ENCODE measurements at regions not wholly inside any gene's neighbourhood (a gene's known extent, or its start where the extent isn't known, plus 50 kb on each side); places are given as distances from the start of the nearest gene placed in this dataset.
"Not testable (repeated sequence)": the region's sequence is repeated elsewhere in the genome, so short reads cannot be mapped to it uniquely, and the experiment has no call there.

DNA sequence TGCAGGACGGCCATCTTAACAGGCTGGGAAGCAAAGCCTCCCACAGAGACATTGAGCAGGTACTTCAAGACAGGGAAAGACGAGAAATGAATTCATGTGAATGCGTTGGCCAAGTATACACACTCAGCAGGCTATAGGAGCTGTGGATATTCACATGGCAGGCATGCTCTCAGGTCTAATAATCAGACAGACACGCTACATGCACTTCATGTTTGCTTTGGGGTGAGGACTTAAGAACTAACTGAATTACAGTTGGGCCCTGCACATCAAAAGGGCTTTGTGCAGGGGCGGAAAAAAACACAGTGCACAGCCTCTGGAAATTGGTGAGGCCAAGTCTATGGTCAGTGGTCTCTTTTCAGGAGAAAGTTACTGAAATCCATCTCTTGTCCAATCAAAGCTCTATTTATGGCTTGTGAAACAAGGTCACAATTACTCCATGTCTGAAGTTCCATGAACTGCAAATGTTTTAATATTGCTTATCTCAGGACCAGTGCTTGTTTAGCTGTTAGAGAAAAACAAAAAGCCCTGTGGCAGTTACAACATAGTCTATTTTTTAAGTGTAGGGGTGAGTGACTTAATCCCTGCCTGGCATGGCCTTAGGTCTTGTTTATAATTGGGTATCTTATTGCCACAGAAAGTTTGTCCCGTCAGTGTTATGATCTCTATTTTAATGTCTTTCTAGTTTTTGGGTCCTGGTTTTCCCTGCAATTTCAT is 100.6 kb upstream of the GOLGA6L6 start:
- H3K9me3 ChIP-seq = no peaks in the 10 kb centered on the region
- H3K27me3 ChIP-seq = no peaks in the 10 kb centered on the region
- H3K27ac ChIP-seq = no peak overlapping the region
- H3K36me3 ChIP-seq = no peaks in the 10 kb centered on the region
- no peak for DNase-seq (ENCODE audit: extremely low spot score in 2 of 2)
- no peaks in the 10 kb centered on the region for H3K4me1 ChIP-seq
- H3K4me3 ChIP-seq = no peak overlapping the region
- intact Hi-C loops (cut with DNase I) = no loop called here
- no peak for TF ChIP-seq POLR2A (IDR thresholded peaks at IDR 0.05)
- TF ChIP-seq POLR2AphosphoS5 (IDR thresholded peaks at IDR 0.05; ENCODE audit: insufficient read depth in 1 of 2, low read depth in 1 of 2) = no peak
- TF ChIP-seq, protein P1, sequence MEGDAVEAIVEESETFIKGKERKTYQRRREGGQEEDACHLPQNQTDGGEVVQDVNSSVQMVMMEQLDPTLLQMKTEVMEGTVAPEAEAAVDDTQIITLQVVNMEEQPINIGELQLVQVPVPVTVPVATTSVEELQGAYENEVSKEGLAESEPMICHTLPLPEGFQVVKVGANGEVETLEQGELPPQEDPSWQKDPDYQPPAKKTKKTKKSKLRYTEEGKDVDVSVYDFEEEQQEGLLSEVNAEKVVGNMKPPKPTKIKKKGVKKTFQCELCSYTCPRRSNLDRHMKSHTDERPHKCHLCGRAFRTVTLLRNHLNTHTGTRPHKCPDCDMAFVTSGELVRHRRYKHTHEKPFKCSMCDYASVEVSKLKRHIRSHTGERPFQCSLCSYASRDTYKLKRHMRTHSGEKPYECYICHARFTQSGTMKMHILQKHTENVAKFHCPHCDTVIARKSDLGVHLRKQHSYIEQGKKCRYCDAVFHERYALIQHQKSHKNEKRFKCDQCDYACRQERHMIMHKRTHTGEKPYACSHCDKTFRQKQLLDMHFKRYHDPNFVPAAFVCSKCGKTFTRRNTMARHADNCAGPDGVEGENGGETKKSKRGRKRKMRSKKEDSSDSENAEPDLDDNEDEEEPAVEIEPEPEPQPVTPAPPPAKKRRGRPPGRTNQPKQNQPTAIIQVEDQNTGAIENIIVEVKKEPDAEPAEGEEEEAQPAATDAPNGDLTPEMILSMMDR (IDR thresholded peaks at IDR 0.05) = no peak

DNA sequence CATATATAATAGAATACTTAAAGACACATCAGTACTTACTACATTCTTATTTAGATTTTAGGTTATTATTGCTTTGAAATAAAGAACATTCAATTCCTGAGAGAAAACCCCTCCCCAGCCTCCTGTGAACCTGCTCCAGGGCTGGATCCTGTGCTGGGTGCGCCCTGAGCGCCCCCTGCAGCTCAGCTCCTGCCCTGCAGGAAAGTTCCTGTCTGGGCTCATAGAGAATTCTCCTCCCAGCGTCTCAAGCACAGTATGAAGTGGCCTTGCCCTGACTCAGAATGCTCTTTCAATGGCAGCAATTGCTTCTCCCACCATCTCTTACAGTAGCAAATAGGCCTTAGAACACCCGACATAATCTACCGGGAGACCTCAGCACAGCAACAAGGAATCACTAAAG is 98.8 kb upstream of the GOLGA6L6 start:
- H3K4me1 ChIP-seq; H3K27me3 ChIP-seq; H3K27ac ChIP-seq; intact Hi-C loops (cut with DNase I); H3K4me3 ChIP-seq; H3K9me3 ChIP-seq; DNase-seq (ENCODE audit: extremely low spot score in 2 of 2); H3K36me3 ChIP-seq: not testable (repeated sequence)

DNA sequence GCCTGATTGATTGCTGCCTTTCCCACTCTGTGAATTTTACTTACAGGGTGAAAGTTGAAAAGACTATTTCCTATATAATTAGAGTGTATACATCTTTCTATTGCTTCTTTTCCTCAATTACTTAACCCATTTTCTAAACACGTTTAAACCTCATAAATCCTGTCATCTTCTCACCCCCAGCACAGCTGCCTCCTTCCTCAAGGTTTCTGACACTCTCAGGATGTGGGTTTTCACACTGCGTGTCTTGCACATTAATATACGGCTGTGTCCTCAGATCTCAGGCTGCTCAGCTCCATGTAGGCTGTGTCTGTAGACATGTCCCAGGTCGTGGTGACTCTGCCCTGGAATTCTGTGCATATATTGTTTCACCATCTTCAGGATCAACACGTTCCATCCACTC is 97.6 kb upstream of the GOLGA6L6 start:
- H3K9me3 ChIP-seq; DNase-seq (ENCODE audit: extremely low spot score in 2 of 2); H3K36me3 ChIP-seq; intact Hi-C loops (cut with DNase I); H3K4me1 ChIP-seq; H3K27me3 ChIP-seq; H3K4me3 ChIP-seq; H3K27ac ChIP-seq: not testable (repeated sequence)

DNA sequence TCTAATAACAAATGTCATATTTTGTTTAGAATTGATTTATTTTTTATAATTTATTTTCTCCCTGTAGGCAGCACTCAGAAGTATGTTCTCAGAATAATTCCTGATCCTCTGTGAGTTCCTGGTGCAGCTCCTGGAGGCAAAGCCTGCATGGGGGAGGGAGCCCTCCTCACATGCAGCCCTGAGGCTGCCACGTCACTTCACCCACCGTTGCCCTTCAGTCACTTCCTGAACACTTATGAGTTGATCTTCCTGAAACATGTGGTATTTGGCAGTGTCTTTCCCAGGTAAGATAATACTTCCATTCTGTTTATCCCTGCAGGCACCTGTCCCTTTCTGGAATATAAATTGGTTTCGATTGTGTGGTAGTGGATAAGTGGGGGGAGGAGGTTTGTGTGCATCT is 95.9 kb upstream of the GOLGA6L6 start:
- H3K9me3 ChIP-seq; H3K27ac ChIP-seq; intact Hi-C loops (cut with DNase I); H3K27me3 ChIP-seq; DNase-seq (ENCODE audit: extremely low spot score in 2 of 2); H3K4me1 ChIP-seq; H3K36me3 ChIP-seq; H3K4me3 ChIP-seq: not testable (repeated sequence)

DNA sequence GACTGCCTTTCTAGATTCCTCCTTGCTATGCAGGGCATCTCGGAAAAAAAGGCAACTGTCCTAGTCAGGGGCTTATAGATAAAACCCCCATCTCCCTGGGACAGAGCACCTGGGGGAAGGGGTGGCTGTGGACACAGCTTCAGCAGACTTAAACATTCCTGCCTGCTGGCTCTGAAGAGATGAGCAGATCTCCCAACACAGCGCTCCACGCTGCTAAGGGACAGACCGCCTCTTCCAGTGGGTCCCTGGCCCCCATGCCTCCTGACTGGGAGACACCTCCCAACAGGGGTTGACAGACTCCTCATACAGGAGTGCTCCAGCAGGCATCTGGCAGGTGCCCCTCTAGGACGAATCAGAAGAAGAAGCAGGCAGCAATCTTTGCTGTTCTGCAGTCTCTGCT is 87.9 kb upstream of the GOLGA6L6 start:
- H3K9me3 ChIP-seq; H3K4me1 ChIP-seq; H3K27ac ChIP-seq; DNase-seq (ENCODE audit: extremely low spot score in 2 of 2); H3K36me3 ChIP-seq; H3K27me3 ChIP-seq; intact Hi-C loops (cut with DNase I); H3K4me3 ChIP-seq: not testable (repeated sequence)

DNA sequence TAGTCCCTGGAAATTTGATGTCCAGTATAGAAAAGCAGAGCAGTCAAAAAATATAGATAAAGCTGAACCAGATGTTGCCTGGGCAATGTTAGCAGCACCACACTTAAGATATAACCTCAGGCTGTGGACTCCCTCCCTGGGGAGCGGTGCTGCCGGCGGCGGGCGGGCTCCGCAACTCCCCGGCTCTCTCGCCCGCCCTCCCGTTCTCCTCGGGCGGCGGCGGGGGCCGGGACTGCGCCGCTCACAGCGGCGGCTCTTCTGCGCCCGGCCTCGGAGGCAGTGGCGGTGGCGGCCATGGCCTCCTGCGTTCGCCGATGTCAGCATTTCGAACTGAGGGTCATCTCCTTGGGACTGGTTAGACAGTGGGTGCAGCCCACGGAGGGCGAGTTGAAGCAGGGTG is 86.9 kb upstream of the GOLGA6L6 start:
- intact Hi-C loops (cut with DNase I); H3K27me3 ChIP-seq; DNase-seq (ENCODE audit: extremely low spot score in 2 of 2); H3K9me3 ChIP-seq; H3K4me3 ChIP-seq; H3K27ac ChIP-seq; H3K4me1 ChIP-seq; H3K36me3 ChIP-seq: not testable (repeated sequence)

DNA sequence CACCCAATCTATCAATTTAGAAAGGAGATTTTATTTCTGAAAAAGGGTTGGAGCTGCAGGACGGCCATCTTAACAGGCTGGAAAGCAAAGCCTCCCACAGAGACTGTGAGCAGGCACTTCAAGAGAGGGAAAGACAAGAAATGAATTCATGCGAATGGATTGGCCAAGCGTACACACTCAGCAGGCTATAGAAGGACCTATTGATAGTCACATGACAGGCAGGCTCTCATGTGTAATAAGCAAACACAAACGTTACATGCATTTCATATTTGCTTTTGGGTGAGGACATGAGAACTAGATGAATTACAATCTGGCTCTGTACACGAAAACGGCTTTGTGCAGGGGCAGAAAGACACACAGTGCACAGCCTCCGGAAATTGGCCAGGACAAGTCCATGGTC is 83.9 kb upstream of the GOLGA6L6 start:
- intact Hi-C loops (cut with DNase I); H3K27me3 ChIP-seq; H3K27ac ChIP-seq; H3K4me3 ChIP-seq; H3K4me1 ChIP-seq; H3K9me3 ChIP-seq; DNase-seq (ENCODE audit: extremely low spot score in 2 of 2); H3K36me3 ChIP-seq: not testable (repeated sequence)

DNA sequence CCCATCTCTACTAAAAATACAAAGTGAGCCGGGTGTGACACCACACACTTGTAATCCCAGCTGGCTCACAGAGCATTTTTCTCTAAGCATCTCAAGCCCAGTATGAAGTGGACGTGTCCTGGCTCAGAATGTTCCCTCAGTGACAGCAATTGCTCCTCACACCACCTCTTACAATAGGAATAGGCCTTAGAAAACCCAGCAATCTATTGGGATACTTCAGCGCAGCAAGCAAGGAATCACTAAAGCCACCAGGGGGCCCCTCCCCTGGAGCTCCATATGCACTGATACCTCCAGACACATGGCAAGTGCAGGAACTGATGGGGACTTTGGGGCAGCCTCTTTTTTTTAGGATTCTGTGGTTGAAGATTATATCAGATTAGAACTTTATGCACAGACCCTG is 82.5 kb upstream of the GOLGA6L6 start:
- H3K4me1 ChIP-seq; H3K36me3 ChIP-seq; intact Hi-C loops (cut with DNase I); H3K4me3 ChIP-seq; H3K27ac ChIP-seq; H3K9me3 ChIP-seq; H3K27me3 ChIP-seq: not testable (repeated sequence)
- peak; percentile 12 to 44 for DNase-seq (ENCODE audit: extremely low spot score in 2 of 2)

DNA sequence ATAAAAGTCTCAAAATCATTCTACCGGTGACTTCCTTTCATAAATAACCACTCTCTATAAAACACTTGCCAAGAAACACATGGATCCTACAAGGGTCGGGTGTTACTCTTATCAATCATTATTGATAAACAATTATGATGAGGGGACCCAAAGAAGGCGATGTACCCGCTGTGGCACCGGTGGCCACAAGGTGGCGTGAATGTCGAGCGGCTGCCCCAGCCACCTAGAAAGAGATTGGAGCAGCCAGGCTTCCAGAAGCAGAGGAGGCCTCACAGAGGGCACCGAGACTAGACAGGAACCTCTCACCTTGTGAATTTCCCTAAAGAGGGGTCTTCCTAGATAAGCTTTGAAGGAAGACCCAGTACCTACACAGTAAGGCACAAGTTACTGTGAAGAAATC is 80.5 kb upstream of the GOLGA6L6 start:
- H3K4me3 ChIP-seq; intact Hi-C loops (cut with DNase I); H3K4me1 ChIP-seq; H3K36me3 ChIP-seq; H3K27me3 ChIP-seq; H3K27ac ChIP-seq; DNase-seq (ENCODE audit: extremely low spot score in 2 of 2); H3K9me3 ChIP-seq: not testable (repeated sequence)

DNA sequence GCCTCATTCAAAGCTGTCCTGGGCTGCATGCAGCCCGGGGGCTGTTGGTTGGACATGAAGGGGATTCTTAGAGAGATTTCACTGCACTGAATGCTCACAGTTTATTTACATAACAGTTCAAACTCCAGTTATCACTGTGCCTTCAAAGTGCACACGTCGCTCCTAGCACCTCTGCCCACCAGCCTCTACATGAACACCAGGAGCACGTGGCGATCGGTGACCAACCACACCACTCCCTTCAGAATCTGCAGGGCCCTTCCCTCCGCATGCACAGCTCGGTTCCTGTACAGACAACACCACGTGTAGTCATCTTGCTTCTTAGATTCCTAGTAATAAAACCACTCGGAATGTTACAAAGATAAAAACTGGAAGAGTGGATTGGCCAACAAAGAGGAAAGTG is 72.9 kb upstream of the GOLGA6L6 start:
- H3K36me3 ChIP-seq; intact Hi-C loops (cut with DNase I); H3K27me3 ChIP-seq; H3K4me3 ChIP-seq; H3K27ac ChIP-seq; DNase-seq (ENCODE audit: extremely low spot score in 2 of 2); H3K9me3 ChIP-seq; H3K4me1 ChIP-seq: not testable (repeated sequence)

DNA sequence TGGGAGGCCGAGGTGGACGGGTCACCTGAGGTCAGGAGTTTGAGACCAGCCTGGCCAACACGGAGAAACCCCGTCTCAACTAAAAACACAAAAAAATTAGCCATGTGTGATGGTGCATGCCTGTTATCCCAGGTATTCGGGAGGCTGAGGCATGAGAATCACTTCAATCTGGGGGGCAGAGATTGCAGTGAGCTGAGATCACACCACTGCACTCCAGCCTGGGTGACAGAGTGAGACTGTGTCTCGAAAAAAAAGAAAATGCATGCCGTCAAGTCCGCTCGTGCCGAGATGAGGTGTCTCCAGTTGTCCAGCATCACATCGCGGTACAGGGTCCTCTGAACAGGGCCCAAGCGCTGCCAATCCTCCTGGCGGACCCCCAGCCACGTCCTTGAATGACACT is 71.2 kb upstream of the GOLGA6L6 start:
- intact Hi-C loops (cut with DNase I); H3K4me1 ChIP-seq; H3K9me3 ChIP-seq; H3K4me3 ChIP-seq; H3K27me3 ChIP-seq; H3K27ac ChIP-seq; H3K36me3 ChIP-seq: not testable (repeated sequence)
- peak in 1 of 2 donors; percentile 20 for DNase-seq (ENCODE audit: extremely low spot score in 2 of 2)

DNA sequence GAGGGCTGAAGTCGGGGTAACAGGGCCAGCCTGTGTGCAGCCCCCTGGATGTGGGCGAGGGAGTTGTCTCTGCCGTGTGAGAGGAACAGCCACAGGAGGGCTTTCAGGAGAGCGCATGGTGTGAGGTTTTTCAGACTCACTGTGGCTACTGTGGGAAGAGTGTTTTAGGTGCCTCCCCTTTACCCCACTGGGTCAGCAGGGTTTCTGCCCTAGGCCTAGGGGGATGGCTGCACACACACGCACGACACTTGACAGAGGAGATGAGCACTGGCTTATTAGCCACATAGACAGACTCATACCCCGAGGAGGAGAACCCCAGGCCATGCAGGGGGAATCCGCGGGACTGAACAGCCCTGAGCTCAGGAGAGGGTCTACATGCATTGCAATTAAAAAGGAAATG is 70.8 kb upstream of the GOLGA6L6 start:
- H3K27ac ChIP-seq; intact Hi-C loops (cut with DNase I): not testable (repeated sequence)

DNA sequence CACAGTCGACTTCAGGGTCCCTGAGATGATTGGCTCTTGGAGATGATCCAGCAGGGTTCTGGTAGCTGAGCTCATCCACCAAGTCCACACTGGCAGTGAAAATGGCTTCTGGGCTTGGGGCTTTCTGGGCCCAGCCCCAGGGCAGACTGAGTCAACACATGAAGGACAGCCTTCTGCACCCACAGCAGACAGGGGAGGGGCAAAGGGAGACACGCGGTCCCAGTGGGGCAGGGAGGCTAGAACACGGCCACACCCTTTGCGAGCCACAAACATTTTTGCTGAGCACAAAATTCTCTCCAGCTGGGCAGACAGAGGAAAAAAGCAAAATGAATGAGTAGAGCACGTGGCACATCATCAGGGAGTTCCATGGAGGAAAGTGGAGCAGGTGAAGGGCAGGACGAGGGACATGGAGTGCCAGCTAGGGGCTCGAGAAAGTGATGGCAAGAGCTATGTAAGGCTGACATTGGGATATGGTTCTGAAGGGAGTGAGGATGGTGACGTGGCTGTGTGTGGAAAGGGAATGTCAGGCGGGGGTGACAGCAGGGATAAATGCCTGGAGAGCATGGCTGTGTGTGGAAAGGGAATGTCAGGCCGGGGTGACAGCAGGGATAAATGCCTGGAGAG is 70.2 kb upstream of the GOLGA6L6 start:
- H3K9me3 ChIP-seq; H3K4me3 ChIP-seq; H3K27ac ChIP-seq; H3K36me3 ChIP-seq; H3K27me3 ChIP-seq; H3K4me1 ChIP-seq; intact Hi-C loops (cut with DNase I); DNase-seq (ENCODE audit: extremely low spot score in 2 of 2): not testable (repeated sequence)

More for the DNA sequence above, 70.8 kb upstream of the GOLGA6L6 start:
- DNase-seq (ENCODE audit: extremely low spot score in 2 of 2) = peak in 1 of 2 donors; percentile 22
- H3K9me3 ChIP-seq, H3K36me3 ChIP-seq, H3K27me3 ChIP-seq, H3K4me3 ChIP-seq, H3K4me1 ChIP-seq: not testable (repeated sequence)
